Stimulated activated CD8-positive, alpha-beta memory T cell treated with anti-CD3 and anti-CD28 coated beads, Interleukin-15, amount 100 ng/mL, for 1 hour (primary cell): ENCODE measurements at regions not wholly inside any gene's neighbourhood (a gene's known extent, or its start where the extent isn't known, plus 50 kb on each side); places are given as distances from the start of the nearest gene placed in this dataset.
"Not testable (repeated sequence)": the region's sequence is repeated elsewhere in the genome, so short reads cannot be mapped to it uniquely, and the experiment has no call there.

ENCODE experiments used
- DNase-seq: peaks from one replicate; pipeline ENCODE4 v3.0.0-alpha.2; 2020; ENCODE audit warnings: low read depth

DNA sequence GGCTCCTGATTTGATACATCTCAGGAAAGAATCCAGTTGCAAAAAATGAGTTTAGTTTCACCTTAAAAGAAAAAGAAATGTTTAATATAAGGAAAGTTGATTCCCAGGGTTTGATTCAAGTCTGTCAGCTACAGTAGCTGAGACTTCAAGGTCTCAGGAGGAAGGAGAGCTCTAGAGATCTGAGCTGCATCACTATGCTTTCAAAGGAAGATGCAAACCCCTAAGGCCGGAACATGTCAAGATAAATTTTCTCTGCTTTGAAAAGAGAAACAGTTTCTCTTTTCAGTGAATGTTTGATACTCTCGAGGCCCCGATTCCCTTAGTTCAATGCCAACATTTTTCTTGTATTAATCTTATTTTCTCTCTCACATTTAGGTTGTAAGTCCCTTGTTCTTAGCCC is 128.6 kb downstream of the RGPD3 start:
- DNase-seq = no peak

DNA sequence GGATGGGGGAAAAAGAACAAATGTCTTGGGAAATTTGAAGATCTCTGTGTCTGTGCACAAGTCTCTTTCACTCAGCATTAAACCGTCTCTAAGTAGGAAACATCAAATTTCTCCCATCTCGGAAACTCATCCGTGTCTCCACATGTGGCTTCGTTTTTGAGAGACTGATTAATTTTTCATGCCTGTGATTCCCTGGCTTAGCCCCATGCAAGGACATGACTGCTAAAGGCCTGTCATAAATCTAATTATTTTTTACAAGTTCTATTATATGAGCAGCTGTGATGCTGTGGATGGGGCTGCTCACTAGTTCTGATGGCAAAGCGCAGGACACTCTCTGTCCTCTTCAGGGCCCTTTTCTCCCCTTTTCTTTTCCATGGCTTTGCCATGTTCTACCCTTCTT is 129.1 kb downstream of the RGPD3 start:
- DNase-seq = no peak

DNA sequence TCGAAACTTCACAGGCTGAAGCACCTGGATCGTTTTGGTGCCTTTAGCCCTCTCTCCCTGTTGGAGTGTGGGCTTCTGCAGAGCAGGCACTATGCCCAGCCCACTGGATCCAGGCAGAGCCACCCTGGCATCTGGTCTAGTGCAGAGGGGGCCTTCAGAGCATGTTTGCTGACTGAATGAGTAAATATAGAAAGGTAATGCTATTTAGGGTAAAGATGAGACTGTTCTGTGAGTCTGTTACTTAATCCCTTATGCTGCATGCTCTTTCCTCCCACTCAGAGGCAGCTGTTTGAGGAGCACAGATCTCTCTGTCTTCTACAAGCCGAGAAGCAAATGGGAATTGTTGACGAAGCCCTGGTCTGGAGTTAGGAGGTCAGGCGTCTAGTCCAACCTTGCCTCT is 130.2 kb downstream of the RGPD3 start:
- no peak for DNase-seq

DNA sequence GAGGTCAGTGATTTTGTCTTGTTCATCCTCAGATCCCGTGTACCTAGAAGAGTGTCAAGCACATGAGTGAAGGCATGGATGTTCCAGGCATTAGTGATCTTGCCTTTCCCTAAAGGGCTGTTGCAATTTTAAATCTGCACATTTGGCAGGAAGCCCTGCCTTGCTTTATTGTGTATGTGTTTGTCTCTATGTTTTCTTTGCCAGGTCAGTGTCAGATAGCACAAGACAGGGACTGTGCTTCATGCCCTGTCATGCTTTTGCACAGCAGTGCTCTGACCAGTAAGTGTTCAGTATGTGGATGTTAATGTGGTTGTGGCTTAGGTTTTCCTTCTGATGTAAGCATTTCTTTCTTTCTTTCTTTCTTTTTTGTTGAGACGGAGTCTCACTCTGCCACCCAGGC is 131.5 kb downstream of the RGPD3 start:
- no peak for DNase-seq

DNA sequence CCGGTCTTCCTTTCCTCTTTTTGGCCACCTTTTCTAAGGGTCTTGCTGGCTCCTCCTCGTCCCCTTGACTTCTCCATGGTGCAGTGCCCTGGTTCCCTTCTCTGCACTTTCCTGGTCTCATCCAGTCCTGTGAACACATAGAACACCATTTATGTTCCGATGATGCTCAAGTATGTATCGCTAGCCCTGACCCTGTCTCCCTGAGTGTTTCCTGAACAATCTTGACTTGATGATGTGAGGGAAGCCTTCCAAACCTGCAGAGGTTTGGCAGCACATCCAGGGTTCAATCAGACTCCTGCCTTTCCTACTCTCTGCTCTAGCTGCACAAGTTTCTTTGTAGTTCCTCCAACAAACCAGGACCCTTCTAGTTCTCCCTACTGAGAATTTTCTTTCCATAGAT is 132.1 kb downstream of the RGPD3 start:
- no peak for DNase-seq

DNA sequence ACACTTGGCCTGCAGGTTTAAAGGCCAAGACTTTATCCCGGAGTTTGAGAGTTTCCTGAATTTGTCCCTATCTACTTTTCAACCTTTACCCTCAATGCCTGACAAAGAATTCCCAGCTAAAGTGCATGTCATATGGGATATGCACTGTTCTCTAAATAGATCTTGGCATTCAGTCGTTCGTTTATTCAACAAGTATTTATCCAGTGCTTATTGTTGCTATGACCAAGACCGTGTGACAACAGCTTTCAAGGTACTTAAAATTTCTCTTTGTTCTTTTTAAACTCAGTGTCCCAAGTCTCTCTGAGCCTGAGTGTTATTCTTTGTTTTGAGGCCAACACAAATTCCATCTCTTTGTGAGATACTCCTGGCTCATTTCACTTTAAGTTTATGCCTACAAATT is 133.4 kb downstream of the RGPD3 start:
- DNase-seq = no peak

DNA sequence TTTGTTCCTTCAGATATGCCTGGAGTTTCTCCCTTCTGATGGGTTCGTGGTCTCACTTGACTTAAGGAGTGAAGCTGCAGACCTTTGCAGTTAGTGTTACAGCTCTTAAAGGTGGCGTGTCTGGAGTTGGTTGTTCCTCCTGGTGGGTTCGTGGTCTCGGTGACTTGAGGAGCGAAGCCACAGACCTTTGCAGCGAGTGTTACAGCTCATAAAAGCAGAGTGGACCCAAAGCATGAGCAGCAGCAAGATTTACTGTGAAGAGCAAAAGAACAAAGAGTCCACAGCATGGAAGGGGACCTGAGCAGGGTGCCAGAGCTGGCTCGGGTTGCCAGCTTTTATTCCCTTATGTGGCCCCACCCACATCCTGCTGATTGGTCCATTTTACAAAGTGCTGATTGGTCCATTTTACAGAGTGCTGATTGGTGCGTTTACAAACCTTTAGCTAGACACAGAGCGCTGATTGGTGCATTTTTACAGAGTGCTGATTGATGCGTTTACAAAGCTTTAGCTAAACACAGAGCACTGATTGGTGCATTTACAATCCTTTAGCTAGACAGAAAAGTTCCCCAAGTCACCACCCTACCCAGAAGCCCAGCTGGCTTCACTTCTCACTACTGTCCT is 134.8 kb downstream of the RGPD3 start:
- DNase-seq = not testable (repeated sequence)

DNA sequence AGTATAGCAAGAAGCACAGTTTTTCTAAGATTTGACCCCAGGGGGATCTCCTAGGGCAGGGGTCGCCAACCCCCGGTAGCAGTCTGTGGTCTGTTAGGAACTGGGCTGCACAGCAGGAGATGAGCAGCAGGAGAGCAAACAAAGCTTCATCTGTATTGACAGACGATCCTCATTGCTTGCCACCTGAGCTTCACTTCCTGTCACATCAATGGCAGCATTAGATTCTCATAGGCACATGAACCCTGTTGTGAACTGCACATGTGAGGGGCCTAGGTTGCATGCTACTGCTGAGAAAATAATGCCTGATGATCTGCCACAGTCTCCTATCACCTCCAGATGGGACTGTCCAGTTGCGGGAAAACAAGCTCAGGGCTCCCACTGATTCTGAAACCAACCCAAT is 136.2 kb downstream of the RGPD3 start:
- DNase-seq = no peak

DNA sequence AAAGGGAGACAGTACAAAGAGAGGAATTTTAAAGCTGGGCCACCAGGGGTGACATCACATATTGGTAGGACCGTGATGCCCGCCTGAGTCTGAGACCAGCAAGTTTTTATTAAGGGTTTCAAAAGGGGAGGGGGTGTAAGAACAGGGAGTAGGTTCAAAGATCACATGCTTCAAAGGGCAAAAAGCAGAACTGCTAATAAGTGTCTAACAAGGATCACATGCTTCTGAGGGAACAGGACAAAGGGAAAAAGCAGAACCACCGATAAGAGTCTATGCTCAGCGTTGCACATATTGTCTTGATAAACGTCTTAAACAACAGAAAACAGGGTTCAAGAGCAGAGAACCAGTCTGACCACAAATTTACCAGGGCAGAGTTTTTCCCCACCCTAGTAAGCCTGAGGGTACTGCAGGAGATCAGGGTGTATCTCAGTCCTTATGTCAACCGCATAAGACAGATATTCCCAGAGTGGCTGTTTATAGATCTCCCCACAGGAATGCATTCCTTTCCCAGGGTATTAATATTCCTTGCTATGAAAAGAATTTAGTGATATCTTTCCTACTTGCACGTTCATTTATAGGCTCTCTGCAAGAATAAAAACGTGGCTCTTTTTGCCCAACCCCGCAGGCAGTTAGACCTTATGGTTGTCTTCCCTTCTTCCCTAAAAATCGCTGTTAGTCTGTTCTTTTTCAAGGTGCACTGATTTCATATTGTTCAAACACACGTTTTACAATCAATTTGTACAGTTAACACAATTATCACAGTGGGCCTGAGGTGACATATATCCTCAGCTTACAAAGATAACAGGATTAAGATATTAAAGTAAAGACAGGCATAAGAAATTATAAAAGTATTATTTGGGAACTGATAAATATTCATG is 136.5 kb upstream of the UXS1 start:
- DNase-seq = not testable (repeated sequence)

DNA sequence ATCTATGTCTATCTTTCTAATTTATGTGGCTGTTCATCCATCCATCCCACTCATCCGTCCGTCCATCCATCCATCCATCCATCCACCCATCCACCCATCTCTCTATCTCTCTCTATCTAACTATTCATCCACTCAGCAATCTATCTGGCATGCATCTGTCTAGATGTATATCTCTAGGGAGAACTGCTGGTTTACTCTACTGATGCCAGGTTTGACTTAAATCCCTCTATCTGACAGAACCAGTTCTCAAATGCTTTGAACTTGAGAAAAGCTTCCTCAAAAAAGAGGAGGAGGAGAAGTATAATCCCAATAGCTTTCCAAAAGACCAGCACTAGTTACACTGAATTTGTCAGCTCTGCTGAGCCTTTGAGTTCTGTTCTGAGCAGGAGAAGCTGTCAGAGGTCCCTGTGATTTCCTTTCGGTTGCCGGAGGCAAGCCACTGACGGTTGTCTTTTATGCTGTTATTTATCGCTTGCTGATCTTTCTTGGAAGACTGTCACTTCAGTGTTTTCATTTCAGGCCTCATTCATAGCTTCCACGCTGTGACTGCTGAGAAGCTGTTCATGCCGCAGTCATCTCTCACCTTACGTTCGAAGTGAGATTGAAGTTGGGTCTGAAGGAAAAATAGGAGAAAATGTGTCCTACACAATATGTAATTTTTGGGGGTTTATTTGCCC is 129.4 kb upstream of the UXS1 start:
- no peak for DNase-seq

DNA sequence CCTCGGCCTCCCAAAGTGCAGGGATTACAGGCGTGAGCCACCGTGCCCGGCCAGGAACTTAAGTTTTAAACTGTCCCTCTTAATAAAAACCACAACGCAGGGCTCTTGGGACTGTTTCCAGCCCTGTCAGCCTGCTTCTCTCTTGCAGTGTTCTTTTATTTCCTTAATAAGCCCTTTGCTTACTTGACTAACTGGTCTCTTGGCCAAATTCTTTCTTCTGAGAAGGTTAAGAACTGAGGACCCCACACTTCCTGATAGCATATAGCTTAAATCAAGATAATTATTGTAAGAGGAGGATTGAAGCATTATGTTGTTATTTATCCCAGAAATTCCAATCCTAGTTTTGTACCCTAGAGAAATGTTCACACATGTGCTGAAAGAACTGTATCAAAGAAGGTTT is 128.2 kb upstream of the UXS1 start:
- DNase-seq = no peak

DNA sequence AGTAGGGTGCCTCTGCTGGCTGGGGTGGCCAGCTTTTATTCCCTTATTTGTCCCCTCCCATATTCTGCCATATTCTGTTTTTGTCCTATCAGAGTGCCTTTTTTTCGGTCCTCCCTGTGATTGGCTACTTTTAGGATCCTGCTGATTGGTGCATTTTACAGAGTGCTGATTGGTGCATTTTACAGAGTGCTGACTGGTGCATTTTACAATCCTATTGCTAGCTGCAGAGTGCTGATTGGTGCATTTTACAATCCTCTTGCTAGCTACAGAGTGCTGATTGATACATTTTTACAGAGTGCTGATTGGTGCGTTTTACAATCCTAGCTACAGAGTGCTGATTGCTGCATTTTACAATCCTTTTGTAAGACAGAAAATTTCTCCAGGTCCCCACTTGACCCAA is 126.3 kb upstream of the UXS1 start:
- DNase-seq = not testable (repeated sequence)

DNA sequence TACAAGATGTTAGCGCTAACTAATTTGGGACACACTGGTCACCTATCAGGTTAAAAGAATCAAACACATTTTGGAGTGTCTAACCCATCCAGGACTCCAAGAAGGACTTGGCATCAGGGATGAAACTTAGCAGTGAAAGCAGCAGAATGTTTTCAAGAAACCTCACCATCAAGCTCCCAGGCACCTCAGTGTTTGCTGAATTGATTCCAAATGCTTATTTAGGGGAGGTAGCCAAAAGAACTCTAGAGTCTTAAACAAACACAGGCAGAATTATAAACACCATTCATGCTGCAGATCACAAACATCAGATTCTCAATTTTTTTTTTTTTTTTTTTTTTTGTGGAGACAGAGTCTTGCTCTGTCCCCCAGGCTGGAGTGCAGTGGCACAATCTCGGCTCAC is 122.8 kb upstream of the UXS1 start:
- DNase-seq = no peak

DNA sequence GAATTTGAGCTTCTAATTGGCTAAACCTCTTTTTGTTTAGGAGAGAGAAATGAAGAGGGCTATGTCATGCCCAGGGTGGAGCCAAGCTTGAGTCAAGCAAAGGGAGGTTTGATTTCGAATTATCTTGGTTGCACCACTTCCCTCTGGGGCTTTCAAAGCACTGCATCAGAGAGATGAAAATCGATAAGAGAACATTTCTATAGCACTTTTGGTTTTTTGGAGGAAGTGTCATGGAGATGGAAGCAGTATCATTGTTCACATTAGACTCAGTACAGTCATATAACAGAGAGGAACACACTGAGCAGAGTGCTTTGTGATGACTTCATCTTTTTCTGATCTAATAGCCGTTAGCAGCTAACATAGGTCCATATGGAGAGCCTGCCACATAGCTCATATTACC is 120.3 kb upstream of the UXS1 start:
- no peak for DNase-seq

DNA sequence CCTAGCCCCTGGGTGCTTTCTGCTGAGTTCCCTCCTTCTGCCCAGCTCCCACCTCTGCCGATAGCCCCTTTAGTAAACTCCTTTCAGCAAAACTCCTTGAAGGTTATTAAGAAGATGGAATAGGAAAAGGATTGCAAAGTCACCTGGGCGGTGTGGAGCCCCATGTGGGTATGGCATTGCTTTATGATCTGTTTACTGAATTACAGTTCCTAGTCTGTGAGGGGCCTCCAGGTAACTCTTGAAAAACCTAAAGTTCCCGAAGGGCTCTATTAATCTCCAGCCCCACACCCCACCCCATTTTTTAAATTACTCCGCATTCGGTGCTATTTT is 116.9 kb upstream of the UXS1 start:
- no peak for DNase-seq

DNA sequence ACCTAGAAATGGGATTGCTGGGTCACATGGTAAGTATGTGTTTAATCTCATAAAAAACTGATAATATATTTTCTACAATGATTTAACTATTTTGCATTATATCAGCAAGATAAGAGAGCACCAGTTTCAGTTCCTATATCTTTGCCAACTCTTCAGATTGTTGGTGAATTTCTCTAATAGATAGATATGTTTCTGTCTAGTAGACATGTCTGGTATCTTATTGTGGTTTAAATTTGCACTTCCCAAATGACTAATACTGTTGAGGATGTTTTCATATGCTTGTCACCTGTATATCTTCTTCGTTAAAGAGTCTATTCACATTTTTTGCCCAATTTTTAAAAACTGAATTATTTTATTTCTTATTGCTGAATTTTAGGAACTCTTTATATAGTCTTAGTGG is 113.8 kb upstream of the UXS1 start:
- no peak for DNase-seq

DNA sequence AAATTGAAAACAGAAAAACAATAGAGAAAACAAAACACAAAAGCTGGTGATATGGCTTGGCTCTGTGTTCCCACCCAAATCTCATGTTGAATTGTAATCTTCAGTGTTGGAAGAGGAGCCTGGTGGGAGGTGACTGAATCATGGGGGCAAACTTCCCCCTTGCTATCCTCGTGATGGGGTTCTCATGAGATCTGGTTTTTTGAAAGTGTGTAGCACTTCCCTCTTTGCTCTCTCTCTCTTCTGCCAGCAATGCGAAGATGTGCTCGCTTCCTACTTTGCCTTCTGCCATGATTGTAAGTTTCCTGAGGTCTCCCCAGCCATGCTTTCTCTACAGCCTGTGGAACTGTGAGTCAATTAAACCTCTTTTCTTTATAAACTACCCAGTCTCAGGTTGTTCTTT is 112.3 kb upstream of the UXS1 start:
- no peak for DNase-seq

DNA sequence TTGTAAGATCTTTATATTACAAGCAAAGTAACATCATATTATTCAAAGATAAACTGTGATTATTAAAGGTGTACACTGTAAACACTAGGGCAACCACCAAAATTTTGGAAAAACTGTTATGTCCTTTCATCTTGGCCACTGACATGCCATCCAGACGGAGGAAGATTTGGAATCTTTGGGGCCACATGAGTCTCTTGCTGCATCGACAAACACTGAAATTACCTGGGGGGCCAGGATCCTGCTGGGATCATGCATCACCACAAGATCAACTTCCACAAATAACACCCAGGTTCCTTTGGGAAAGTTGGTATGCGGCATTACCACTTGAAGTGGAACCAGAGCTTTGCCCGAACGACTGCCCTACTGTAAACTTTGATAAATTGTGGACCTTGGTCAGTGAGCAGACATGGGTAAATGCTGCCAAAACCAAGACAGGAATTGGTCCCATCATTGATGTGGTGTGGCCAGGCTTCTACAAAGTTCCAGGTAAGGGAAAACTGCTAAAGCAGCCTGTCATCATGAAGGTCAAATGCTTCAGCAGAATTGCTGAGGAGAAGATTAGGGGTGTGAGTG is 110.6 kb upstream of the UXS1 start:
- DNase-seq = no peak

DNA sequence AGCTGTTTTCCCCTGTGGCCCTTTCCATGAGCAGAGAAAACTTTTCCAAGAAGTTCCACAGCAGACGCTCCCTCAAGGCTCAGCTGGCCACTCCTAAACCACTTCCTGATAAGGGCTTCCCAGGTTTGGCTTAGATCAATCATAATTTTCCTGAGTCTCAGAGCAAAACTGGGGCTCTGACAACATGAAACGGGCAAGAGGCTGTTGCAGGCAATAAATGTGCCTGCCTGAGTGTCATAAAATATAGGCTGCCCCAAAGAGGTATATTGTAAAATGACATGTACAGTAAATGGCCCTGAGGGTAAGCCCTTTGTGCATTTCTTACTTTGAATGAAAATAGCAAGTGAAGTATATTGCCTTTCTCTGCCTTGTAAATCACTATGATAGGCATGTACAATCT is 105.6 kb upstream of the UXS1 start:
- DNase-seq = no peak

DNA sequence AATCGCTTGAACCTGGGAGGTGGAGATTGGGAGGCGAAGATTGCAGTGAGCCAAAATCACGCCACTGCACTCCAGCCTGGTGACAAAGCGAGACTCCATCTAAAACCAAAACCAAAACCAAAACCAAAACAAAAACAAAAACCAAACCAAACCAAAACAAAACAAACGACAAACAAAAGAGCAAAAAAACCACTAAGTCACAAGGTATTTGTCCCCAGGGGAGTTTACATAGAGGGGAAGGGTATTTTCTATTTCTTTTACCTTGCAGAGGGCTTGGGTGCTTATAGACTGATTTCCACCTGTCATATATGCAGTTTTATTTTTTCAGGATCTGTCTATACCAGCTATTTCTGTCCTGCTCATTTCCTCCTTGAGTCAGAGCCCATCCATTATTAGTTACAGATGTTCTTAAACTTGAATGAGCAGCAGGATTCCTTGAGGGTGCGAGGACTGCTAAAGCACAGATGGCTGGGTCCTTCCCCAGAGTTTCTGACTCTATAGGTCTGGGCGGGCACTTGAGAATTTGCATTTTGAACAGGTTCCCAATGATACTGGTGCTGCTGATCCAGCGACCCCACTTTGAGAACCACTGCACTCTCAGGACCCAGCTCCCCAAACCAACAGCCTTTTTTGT is 102.2 kb upstream of the UXS1 start:
- no peak for DNase-seq

DNA sequence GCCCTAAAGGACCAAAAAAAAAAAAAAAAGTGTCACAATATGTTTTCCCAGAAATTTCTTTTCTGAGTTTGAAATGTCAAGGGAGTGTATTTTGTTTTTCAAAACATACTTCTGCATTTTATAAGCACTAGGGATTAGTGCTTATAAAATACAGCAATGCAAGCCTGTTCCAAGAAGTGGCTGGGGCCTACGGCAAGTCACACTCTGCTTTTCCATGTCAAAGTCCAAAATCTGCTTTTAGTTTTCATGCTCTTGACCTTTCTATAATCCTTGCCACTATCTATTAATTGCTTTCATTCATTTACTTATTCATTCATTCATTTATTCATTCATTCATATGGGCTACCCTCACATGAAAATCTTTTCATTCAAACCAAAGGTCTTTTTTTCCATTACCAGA is 100.1 kb upstream of the UXS1 start:
- no peak for DNase-seq

DNA sequence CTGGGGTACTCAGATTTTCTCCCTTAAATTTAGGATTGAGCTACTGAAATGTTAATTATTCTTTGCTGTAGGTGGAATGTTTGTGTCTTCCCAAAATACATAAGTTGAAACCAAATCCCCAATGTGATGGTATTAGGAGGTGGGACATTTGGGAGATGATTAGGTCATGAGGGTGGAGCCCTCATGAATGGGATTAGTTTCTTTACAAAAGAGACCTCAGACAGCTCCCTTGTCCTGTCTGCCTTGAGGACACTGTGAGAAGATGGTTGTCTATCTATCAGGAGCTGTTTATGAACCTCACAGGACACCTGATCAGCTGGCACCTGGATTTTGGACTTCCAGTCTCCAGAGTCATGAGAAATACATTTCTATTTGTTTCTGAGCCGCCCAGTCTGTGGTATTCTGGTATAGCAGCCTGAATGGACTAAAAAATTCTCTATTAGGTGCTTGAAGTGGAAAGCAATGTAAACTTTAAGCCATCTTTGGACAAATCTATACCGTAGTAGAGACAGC is 99.2 kb upstream of the UXS1 start:
- no peak for DNase-seq
